HG03432 (cell line): ENCODE measurements at regions not wholly inside any gene's neighbourhood (a gene's known extent, or its start where the extent isn't known, plus 50 kb on each side); places are given as distances from the start of the nearest gene placed in this dataset.

Experiments used
- ATAC-seq: cut with Tn5 transposase; IDR thresholded peaks from one replicate; pipeline ENCODE4 v1.9.1; 2021; ENCODE audit warnings: mild to moderate bottlenecking, moderate library complexity; ENCODE audit not compliant: unreplicated experiment

DNA sequence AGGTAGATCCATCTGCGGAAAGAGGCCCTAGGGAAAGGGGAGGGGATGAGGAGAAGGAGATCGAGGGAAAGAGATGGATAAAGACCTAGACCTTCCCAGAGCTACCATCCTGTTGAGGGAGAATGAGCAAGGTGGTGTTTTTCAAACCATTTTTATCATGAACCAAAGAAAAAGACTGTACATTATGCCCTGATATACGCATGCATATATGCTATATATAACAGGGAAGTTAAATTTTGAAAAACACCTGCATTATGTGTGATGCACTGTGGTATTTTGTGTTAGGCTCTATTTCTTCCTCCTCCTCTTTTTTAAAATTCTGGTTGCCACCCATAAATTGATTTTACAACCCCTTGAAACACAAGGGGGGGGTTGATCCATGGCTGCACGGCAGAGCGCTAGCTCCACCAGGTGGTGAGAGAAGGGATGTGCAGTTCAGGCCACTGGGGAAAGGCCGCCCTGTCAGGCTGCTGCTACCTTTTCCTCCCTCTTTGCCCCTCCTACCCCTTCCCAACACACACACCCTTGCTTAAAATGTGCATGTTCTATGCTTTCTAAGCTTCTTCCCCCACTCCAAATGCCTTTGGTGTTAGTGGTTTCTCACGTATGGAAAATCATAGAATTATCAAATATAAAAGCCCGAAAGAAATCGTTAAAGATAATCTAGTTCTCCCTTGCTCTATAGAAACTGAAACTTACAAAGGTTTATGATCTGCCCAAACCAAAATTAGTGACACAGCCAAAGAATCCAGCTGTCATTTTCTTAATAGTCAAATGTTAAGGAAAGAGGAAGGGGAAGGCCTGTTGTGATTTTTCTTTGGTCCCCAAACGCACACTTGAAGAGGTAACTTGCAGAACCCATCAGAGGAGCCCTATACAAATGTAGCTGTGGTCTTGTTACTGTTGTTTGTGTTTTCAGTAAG lies 262.0 kb upstream of the UMPS start:
- no peak for ATAC-seq

DNA sequence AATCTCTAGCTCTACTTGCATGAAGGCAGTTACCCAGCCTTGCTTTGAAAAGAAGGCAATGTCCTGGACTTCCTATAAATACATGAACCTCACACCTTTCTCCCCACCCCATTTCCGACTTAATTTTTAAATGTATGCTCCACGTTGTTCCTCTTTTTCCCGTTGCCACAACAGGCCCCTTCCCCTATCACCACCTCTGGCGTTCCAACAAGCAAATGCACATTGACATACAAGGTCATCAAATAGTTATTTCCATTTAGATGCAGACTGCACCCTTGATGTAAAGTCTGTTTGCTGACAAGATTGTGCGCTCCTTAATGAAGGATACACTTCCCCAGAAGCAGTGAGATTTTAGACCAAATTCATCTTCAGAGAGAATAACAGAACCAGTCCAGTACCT lies 260.7 kb upstream of the UMPS start:
- no peak for ATAC-seq

DNA sequence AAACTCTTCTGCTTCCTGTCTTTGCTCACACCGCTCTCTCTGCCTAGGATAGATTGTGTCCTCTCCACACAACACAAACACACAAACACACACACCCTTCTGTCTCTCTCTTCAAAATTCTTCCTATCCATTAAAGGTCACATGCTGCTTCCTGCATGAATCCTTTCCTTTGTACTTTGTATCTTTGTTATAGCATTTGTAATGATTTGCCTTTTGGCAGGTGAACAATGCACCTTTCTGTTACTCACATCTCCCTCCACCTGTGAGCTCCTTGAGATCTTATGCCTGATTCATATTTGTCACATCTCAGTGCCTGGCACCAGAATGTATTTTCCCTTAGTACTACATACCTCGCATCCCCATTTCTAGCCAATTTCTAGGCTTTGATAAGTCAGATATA lies 251.4 kb upstream of the UMPS start:
- no peak for ATAC-seq

DNA sequence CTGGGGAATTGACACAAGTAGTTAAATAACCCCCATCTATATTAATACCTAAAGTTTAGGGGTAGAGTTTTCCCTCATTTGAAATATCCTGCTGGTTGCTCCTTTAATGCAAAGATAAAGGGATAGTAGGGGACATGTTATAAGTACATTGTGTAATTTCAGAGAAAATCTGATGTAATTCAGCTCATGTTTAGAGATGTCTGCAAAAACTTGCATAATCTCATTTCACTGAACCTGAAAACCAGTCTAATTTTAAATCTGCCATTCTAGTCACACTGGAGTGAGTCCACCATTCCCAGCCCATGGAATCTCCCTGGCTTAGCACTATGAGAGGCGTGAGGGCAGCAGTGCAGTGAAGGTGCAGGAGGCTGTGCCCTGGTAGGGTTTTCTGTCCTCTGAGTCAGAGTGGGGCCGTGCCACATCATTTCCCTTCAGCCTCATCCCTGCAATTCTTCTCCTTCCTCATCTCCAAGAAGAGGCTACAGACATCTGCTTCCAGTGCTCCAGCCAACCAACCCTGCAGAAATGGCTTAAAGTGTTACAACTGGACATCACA lies 246.3 kb upstream of the UMPS start:
- ATAC-seq = no peak

DNA sequence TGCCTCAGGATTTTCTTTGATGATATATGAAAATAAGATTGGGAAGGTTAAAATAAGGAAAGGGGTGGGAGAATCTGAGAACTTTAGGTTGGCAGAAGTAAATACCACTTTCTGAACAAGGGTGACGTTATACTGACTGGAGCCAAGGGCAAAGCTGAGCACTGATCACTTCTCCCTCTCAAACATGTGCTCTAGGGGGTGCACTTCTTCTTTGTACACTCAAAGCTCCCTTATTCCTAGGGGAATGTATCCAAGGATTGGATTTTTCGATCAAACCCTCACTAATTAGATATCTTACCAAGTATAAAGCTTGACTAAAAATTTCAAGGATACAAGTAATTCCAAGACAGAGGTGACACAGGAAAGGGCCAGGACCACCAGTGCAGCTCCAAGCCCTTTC lies 243.9 kb upstream of the UMPS start:
- ATAC-seq = no peak

DNA sequence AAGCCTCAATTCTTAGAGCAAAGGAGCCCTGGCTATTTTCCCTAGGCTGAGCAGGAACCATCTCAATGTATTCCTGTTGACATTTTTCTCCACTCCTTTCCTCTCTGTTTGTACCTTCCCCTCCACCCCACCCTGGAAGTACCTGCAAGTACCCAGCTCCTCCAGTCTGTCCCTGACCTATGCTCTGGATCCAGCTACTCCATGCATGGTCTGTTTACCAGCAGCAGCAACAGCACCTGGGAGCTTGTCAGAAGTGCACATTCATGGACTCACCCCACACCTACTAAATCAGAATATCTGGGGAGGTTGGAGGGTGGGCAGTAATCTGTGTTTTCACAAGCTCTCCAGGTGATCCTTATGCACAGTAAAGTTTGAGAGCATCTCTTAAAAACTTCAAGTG lies 240.7 kb upstream of the UMPS start:
- no peak for ATAC-seq

DNA sequence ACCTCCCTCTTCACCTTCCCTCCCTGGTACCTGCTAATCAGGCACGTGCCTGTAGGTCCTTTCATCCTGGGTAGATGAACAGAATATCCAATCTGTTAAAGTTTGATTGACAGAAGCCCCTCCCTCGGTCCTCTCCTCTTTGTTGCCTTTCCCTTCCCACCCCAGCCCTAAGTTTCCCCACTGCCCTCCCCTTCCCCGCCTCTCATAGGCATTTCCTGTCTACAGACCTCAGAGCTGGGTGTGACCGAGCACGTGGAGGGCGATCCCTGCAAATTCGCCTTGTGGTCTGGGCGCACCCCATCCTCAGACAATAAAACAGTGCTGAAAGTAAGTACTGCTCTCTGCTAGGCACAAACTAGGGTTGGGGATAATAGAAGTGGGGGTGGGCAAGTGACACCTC lies 239.2 kb upstream of the UMPS start:
- ATAC-seq = no peak

DNA sequence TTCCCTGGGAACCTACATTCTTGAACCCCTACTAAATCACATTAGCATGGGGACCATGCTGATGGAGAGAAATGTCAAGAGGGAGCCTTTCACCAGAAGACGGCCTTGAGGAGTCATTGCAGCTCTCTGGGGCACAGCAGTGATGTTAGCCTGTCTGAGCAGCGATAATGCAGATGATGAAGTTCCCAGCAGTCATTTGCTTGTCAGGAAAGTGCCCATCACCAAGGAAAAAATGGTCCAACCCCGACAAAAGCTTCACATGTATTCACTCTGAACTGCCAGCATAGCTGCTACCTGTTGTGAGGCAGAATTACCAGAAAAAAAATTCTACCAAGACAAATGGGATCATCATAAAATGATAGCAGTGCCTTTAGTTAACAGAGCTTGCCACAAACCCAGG lies 238.4 kb upstream of the UMPS start:
- no peak for ATAC-seq

DNA sequence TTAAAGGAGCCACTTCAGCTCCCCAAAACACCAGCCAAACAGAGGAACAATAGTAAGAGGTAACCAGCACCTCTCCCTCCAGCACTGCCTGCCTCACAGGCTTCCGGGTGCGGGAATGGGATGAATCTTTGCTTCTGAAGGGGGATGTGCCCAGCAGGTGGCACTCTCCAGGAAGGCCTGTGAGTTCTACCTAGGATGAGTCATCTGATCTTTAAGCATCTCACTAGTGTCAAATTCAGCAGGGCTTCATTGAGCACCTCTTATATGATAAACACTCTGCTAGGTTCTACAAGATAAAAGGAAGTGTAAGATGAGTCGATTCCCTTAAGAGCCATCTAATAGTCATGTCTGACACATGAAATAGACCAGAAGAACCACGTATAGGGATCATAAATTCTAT lies 237.4 kb upstream of the UMPS start:
- ATAC-seq = no peak

DNA sequence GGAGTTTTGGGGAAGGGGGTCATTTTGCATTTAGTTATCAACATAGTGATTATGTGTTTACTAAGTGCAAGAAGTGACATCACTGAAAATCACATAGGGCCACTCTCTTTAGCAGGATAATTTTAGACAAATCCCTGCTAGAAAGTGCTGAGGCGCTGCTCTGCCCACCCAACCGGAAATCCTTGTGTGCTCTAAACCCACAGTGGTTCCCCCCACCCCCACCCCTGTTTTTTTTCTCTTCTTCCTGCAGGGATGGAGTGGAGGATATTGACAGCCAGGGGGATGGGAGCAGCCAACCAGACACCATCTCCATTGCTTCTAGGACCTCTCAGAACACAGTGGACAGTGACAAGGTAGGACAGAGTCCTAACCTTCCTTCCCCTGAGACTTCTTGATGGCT lies 234.2 kb upstream of the UMPS start:
- no peak for ATAC-seq

DNA sequence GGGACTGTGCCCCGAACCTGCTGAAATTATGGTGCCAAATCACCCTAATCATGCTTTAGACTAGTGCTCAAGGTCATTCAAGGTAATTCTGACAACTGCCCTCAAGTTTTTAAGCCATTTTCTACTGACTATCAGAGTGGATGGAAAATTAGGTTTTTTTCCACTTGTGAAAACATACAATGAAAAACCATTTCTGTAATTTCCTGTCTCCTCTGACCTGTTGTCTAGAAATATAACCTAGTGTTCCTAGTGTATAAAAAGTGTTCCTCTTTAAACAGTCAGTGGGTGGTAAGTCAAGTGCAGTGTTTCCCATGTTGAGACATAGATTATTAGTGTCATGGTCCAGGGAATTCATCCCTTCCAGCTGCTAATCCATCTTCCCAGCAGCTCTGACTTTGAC lies 232.8 kb upstream of the UMPS start:
- ATAC-seq = no peak

DNA sequence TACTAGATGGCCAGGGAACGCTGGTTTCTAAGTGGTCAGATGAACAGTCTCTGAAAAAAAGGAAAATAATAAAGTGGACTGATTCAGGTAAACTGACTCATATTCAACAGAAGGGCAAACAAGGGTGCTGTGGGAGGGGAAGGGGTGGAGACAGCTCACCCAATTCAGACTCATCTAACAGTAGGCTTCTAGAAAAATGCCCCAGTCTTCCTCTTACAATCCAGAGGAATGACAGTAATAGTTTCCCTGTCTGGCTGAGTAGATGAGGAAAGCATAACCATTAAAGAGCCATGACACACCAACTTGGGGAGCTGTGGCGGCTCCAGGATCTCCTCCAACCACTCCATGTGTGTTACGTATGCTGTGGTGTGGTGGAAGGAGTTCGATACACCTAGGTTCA lies 231.4 kb upstream of the UMPS start:
- no peak for ATAC-seq

DNA sequence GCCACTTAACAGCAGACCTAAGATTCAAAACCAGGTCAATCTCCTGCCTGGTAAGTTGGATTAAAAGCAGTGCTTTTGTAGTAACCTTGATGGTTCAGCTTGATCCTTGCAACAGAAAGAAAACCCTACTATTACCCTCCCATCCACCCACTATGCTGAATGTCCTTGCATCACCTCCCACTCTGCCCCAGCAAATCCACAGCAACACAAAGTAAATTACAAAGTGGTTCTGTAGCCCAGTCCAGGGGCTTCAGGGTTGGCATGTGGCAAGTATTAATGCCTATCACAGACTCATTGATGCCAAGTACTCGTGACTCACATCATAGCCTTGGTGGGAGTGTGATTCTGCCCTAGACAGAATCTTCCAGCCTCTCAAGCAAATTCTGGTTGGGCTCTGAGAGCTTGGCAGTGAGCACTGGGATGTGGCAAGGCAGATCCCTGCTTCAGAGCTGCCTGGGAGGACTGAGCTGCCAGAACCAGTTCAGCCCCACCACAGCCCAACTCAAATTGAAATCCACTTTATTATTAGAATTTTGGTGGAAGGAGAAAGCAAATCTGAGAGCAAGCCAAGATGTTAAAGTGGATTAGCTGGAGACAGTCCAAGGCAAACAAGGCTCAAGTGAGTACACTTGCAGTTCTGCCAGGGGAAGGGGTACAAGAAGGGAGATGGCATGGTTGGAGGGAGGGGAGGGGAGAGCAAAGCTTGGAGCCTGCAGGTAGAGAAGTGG lies 225.8 kb upstream of the UMPS start:
- no peak for ATAC-seq

DNA sequence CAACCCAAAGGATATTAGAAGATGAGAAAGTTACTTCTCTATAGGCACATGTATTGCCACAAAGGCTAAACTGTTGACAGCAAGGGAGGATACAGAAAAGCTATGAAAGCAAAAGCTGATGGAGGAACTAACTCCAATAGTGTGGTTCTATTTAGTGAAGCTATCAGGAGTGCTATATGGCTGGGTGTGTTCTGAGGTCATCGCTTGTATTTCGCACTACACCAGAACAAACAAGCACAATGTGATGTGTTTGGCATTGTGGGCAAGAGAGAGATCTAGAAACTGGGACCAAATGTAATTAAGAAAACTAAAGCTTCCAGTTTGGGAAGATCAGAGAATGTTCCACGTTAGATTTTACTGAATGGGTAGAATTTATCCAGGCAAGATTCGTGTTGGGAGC lies 220.4 kb upstream of the UMPS start:
- ATAC-seq = no peak

DNA sequence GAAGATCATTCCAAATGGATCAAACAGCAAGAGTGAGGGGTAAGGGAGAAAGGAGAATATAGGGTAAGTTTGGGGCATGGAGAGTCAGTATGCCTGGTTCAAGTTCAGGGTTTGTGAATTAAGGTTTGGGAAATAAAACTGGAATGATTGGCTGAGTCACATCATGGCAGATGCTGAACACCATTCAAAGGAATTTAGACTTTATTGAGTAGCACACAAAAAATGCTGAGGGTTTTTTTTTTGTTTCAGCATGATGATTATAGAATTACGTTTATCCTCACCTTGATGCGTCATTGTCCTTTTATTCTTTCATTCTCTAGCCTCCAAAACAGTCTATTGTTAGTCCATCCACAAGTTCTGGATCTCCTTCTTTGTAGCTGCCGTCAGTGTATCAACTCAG lies 220.0 kb upstream of the UMPS start:
- ATAC-seq = no peak

DNA sequence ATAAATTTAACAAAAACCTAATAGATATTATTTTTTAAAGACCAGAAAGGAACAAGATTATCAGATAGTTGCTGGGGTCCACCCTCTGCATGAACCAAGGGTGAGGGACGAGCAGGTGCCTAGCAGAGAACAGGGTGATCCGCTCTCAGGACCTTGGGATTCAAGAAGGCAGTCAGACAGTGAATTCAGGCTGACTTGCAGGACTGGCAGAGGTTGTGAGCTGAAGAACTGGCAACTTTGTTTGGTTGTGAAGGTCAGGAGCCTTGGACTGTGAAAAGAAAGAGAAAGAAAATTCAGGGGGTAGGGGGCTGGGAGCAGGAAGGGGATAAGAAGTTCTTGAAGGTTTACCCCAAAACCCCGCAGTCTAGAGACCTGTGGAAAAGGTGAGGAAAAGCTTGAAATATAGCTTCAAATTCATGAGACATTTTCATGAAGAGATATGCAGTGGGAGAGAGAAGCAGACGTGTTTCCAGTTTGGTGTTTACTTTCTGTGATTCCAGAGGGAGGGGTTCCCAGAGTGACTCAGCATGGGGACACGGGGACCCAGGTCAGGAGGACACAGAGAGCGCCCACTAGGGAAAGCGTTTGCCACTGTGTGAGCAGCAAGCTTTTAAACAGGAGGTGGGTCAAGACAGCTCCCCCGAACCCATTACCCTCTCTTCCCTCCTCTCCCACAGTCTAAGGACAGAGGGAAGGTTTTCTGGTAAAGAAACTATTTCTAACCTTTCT lies 217.2 kb upstream of the UMPS start:
- no peak for ATAC-seq

DNA sequence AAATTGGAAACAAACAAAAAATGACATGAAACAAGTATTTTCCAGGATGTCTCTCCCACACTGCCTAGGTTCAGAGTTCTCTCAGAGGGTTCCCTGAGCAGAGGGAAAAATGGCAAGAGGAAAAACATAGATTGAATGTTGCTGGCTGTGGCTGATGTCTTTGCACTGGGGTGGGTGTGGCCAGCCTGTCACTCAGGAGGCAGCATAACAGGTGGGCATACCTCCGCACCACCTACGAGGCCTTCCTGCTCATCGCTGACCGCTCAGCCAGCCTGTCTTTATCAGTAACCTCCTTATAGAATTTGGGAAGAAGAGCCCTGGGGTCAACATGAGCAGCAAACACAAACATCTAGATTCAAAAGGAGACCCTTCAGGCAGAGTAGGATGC lies 216.6 kb upstream of the UMPS start:
- ATAC-seq = no peak

DNA sequence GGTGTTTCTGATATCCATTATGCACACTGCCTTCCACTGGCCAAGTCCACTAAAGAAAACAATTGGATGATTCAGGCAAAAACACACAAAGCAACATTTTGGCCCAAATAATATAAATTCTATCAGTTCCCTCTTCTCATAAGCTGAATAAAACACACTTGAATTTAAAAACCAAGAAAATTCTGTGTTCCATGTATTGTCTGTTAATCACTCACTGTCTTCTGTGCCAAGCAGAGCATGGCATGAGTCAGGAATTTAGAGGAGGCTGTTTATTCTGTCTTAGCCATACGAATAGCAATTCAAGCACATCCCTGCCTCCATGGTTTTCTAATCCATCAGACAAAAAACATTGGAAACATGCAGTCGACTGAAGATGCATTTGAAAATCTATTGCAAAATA lies 215.6 kb upstream of the UMPS start:
- no peak for ATAC-seq

DNA sequence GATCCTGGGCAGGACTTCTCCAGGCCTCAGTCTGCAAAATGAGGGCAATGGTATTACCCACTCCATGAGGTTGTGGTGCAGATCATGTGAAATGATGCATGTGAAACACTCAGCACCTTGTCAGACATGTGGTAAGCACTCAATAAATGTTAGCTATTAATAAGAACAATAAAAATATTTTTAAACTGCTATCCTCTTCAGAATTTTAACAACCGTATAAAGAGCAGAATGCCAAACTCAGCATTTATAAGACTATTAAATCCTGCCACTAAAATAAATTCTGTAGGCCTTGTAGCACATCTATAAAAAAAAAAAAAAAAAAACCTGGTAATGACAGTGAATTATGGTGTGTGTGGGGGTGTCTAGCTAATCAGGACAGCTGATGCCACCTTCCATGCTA lies 213.9 kb upstream of the UMPS start:
- no peak for ATAC-seq

DNA sequence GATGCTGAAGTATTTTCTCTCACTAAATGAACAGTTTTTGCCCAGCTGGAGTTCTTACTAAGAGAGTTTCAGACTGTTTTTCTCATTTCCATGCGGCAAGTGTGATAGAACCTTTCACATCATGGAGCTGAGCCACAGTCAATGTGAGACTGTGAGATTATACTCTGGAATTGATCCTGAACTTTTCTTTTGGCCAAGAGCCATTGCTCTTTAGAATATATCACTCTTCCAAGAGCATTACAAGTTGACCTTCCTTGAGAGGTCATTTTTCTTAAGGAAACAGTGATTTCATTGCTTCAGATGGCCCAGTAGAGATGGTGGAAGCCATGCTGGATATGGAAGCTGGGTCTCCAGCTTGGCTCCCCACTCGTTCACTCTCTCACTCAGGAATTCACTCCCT lies 212.9 kb upstream of the UMPS start:
- ATAC-seq = no peak

DNA sequence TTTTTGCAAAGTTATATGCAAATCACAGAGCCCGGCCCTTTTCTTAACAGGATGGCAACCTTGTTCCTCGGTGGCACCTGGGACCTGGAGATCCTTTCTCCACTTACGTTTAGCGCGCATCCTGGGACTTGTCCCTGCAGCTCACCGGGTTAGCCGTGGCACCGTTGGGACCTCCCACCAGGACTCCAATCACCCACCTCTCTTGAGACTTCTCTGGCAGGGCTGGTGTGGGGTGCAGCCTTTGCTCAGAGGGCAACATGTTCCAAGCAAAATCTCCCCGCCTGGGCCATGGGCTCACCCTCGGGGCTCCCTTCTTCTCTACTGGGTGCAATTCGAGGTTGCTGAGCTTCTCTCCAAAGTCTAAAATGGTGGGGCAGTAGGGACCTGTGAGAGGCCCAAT lies 211.9 kb upstream of the UMPS start:
- no peak for ATAC-seq
